Activated CD8-positive, alpha-beta memory T cell treated with anti-CD3 and anti-CD28 coated beads for 48 hours (primary cell): ENCODE measurements at regions not wholly inside any gene's neighbourhood (a gene's known extent, or its start where the extent isn't known, plus 50 kb on each side); places are given as distances from the start of the nearest gene placed in this dataset.
"Not testable (repeated sequence)": the region's sequence is repeated elsewhere in the genome, so short reads cannot be mapped to it uniquely, and the experiment has no call there.

Source experiments
- DNase-seq, 3 experiments: peaks; one replicate each; pipeline ENCODE4 v3.0.0-alpha.2; 2020; ENCODE audit warnings: low read depth in 2 of 3, low spot score in 2 of 3

DNA sequence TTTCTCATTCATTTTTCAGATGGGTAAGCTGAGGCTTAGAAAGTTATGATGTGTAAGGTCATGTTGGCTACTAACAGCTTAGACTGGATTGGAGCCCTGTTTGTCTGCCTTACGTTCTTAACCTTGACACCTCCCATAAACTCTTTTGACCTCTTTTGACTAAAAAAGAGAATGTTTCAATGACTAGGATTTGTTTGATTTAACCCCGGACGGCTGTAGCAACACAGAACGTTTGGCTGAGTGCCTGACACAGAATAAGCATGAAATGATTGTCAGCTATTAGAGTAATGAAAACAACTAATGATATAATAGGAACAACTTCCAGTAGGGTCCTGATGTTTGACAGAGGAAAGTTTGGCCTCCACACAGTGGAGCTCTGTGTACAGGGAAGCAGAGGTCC lies 83.3 kb upstream of the PDZD8 start:
- DNase-seq, result no peak

DNA sequence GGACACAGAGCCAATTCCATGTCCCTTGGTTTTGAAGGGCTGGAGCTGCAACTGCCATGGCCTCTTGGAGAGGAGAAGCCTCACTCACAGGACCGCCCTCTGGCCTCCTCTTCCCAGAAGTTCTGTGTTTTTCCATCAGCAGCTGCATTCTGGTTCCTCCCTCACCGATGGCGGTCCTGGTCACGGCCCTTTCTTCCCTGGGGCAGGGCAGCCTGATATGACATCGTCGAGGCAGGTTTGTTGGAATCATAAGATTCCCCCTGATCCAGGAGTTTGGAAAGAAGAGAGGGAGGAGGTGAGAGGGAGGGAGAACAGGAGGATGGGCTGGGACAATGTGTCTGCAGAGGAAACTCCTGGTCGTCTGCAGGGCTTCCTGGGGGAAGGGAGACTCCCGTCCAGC lies 82.7 kb upstream of the PDZD8 start:
- DNase-seq, result no peak

DNA sequence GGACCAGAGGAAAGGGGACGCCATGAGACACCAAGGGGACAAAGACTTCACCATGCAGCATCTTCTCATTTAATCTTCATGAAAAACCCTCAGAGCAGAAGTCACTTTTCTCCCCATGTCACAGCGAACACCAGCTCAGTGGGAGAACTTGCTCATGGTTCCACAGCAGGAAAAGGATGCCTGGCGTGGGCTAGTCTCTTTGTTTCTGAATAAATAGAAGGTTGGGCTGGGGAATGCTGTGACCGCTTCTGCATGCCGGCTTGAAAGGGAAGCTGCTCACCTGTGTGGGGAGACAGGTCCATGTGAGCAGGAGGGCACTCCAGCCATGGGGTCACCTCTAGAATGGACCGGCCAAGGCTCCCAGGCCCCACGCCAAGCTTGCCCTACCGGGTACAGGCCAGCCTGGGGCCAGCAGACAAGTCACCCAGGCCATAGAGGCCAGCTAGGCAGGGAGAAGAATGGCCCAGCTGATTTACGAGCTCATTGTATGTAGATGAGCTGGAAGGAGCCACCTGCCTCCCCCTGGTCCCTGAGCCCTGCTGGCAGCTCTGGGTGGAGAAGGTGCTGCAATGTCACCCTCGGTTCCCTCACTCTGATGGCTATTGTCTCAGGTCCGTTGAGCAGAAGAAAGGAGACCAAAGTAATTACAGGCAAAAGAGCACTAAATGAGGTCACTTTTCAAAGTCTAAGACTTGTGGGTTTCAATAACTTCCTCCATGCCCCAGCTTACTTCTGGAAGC lies 82.0 kb upstream of the PDZD8 start:
- no peak for DNase-seq

DNA sequence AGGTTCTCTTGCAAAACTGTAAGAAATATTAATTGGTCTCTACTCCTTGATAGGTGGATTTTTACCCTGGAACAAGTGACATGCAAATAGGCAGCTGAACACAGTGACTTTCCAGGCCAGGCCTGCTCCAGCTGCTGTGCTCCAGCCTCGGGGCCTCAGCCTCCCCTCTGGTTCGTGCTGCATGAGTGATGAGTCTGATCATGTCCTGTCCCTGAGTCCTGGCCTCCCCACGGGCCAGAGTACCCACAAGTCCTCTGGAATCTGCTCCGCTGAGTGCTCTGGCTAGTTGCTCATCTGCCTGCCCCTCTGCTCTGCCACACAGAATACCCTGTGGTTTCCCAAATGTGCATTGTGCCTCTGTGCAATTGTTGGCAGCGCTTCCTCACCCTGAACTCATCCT lies 80.1 kb upstream of the PDZD8 start:
- DNase-seq, result no peak

DNA sequence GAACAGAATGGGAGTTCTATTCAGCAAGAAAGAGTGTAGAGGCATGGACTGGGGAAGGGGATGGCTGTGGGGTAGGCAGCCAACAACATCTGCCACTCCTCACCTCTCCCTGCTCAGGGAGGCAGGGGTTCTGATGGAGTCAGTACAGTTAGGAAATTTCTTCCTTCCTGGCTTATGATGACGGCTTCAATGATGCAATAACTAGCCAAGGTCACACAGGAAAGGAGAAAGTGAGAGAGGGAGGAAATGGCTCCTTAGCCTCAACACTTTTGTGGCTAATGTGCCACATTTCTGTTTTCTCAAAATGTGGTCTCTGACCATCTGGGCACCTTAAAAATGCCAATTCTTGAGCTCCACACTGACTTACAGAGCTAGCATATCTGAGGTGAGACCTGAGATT lies 79.3 kb upstream of the PDZD8 start:
- DNase-seq, result no peak

DNA sequence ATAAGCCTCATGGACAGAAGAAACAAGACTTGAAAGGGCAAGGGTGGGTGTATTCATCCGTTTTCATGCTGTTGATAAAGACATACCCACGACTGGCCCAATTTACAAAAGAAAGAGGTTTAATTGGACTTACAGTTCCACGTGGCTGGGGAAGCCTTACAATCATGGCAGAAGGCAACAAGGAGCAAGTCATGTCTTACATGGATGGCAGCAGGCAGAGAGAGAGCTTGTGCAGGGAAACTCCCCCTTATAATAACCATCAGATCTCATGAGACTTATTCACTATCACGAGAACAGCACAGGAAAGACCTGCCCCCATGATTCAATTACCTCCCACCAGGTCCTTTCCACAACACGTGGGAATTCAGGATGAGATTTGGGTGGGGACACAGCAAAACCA lies 78.2 kb upstream of the PDZD8 start:
- not testable (repeated sequence) for DNase-seq

DNA sequence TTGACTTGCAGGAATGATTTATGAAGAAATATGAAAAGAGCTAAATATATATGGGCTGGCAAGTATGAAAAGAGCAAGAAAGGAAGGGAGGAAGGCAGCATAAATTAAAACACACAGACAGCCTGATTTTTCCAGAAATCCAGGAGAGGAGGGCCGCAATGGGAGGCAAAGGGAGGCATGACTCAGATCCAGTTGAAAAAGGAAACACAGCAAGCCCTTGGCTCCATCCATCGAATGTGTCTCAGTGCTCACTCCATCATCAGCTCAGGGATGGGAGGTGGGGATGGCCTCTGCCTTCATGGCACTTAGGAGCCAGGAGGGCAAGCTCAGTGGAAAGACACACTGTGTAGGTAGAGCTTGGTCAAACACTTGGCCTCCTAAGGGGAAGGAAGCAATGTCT lies 75.7 kb upstream of the PDZD8 start:
- DNase-seq, result no peak

DNA sequence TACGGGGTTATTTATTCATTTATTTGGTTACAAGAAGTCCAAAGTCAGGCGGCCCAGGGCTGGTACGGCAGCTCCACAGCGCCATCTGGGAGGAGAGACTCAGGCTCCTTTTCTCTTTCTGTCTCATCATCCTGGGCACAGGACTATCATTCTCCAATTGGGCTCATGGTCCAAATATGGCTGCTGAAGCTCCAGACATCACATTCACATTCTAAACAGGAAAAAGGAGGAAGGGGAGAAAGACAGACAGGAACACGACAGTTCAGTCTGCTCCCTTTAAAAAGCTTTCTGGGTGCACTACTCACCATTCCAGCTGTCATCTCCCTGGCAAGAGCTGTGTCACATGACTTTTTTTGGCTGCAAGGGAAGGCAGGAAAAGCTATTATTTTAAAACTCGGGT lies 74.4 kb upstream of the PDZD8 start:
- DNase-seq, result no peak

DNA sequence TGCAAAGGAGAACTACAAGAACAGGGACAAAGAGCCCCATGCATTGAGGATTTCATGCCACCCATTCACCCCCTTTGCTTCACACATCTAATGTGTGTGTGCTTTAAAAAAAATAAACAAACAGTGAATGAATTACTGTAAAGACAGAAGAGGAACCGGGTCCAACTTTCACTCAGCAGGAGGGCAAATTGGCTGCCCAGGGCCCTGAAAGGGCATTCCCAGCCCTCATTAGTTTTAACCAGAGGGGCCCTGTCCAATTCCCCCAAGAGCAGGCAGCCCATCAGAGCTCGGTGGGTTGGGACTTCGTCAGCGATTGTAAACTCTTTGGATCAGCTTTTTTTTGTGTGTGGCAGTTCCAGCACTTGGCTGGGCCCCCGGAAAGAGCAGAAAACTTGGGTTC lies 73.6 kb upstream of the PDZD8 start:
- DNase-seq, result no peak

DNA sequence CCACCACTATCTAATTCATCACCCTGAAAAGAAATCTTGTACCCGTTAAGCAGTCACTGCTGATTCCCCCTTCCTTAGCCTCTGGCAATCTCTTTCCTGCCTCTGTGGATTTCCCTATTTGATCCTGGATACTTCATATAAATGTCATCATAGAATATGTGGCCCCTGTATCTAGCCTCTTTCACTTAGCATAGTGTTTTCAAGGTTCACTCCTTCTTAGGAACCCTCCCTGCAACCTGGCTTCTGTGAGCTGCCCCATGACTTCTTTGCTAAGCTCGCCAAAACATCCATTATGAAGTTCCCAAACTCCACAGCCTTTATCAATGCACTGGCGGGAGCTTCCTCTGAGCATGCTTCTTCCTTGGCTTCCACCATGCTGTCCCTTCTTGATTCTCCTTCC lies 70.8 kb upstream of the PDZD8 start:
- no peak for DNase-seq

DNA sequence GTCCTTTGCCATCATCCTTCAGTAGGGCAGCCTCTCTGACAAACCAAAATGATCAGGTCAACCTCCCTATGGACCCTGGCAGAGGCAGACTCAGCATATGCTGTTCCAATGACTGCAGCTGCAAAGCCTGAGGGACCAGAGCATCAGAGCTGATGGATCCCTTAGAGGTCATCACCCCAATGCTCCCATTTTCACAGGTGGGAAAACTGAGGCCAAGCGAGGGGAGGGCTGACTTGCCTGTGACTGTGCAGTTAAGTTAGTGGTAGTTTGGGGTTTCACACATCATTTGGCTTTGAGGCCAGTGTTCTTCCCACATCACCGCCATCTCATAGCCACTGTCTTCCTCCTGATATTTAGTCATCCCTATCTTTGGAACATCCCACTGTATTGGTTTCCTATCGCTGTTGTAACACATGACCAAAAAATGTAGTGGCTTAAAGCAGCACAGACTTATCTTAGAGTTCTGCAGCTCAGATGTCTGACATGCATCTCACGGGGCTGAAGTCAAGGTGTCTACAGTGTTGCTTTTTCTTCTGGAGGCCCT lies 69.3 kb upstream of the PDZD8 start:
- no peak for DNase-seq

DNA sequence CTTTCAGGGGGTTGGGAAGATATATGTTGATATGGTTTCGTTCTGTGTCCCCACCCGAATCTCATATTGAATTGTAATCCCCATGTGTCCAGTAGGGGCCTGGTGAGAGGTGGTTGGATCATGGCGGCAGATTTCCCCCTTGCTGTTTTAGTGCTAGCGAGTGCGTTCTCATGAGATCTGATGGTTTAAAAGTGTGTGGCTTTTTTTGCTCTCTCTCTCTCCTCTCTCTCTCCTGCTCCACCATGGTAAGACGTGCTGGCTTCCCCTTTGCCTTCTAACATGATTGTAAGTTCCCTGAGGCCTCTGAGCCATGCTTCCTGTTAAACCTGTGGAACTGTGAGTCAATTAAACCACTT lies 68.4 kb upstream of the PDZD8 start:
- DNase-seq, result no peak

DNA sequence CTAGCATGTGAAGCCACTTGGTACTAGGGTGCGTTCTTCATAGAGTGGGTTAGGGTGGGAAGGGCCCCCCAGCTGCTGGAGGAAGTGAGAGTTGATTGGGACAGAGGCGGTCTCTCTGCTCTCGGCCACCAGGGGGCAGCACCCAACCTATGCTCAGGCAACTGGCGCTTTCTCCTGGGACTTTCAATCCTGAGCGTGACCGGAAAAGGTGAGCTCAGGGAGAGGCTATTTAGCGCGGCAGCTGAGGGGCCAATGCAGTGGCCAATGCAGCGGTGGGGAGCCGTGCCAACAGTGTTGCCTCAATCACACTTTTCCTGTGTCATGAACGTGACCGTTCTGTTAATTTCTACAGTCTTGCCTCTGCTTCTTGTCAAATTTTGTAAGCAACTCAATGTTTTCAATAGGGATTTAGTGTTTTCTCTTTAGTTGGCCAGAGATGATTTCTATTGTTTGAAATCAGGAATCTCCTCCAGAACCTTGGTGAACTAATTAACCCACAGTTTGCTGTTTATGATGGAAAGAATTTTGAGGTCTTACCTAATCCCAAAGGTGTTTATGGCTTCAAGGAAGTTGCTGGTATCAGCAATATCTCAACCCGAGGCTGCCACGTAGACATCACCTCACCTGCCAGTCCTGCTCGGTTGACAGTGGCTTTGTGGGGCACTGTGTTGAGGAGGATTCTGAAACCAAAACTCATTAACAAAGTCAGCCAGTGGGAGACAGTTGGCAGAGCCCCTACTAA lies 67.9 kb upstream of the PDZD8 start:
- DNase-seq, result peak; percentile 13 to 39 (median 15)

DNA sequence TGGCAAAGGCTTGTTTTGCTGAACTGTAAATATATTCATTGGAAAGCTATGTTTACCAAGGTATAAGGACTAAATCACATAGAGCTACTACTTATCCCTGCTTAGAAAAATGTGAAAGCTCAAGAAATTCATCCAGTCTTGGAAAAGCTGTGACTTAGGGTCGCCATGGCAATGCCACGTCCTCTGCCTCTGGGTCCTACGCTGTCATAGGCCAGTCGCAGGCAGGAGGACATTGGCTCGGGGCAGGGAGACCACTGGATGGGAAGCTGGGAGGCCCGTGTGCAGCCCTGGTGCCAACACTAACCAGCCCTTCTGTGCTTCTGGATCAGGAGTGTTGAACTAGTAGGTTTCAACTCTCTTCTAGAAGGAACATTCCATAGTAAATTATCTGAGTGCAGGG lies 67.3 kb upstream of the PDZD8 start:
- DNase-seq, result no peak

DNA sequence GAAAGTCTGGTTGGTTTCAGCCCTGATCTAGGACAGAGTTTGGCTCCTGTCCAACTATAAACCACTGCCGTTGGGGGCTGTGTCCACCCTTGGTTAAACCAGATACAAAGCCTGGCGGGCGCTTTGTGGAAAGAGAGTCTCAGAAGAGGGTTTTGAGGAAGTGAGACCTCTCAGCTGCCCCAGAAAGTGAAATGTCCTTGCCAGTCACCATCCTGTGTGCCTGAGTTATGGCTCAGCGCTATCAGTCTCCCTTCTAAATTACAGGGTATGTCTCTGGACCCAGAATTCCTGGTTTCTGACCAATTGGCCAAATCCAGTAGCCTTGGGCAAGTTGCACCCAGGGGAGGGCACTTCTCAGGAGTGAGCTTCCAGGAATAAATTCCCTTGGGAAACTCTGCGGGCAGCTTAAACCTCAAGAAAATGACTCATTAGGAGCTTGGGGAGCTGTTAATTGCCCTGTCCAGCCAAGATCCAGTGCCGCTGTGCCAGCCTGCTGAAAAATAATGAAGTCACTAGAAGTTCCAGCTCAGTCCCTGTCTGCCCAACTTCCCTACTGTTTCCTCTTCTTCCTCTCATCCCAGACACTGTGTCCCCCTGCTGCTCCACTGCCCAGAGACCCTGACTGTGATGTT lies 66.7 kb upstream of the PDZD8 start:
- no peak for DNase-seq

DNA sequence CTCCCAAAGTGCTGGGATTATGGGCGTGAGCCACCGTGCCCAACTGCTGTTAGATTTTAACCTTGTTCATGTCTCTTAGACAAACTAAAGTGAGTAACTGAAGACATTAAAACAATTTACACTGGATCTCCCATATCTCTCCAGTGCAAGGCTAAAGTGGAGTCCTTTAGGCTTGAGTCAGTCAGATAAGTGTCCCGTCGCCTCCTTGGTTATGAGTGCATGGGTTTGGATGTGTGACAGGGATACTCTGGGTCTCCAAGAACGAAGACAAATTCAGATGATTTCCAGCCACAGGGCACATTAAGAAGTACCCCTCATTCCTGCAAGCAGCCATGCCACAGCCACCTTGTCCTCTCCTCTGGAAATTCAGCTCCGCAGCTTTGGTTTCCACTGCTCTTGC lies 66.1 kb upstream of the PDZD8 start:
- no peak for DNase-seq

DNA sequence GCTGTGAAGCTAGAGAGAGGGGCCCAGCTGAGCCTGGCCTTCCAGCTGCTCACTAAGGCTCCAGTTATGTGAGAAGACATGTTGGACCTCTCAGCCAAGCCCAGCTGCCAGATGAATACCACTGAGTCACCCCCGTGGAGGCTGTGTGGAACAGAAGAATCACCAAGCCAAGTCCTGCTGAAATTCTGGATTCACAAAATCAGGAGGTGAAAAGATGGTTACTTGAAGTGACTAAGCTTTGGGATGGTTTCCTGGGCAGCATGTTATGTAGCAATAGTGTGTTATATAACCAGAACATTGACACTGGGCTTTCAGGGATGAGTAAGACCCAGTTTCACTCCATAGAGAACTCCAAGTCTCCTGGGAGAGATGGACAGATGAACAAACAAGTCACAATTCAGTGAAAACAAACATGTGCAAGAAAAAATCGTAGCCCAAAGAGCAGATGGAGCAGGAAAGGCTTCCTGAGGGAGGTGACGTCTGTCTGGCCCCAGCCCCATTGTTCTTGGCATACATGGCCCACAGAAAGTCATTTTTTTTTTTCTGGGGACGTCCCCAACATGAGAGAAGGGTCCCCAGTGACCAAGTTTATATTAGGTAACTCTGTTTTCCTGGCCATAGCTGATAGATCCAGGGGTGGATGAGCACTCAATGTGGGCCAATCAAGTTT lies 64.1 kb upstream of the PDZD8 start:
- DNase-seq, result no peak

DNA sequence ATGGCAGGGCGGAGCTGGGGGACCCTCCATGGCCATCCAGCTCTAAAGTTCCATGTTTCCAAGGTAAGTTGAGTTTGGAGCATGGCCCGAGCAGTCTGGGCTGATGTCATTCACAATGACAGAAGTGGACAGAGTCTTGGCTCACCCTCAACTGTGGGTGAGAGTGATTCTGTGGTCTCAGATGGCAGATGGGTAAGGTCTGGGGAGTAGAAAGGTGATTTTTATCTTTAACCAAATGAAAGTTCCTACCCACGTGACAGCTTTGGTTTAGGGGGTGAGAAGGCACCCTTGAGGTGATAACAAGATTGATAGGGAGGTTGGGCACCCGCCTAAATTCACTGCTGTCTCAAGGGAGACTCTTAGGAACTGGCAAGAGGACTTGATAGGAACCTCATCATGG lies 57.6 kb upstream of the PDZD8 start:
- DNase-seq, result no peak

DNA sequence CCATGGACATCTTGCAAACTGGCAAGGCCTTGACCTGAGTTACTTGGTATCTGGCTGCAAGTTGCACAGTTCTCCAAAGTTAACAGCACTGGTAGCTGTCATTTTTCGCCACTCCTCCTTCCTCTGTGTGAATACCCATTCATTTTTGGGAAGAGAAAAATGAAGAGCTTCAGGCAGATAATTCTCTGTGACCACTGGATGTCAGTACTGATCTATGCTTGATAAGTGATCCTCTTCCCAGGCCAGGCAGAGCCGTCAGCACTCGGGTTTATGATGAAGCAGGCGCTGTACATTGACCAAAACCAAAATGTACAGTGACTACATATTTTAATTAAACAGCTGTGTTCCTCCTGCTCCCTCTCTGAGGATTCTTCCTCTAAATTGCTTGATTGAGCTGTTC lies 55.9 kb upstream of the PDZD8 start:
- DNase-seq, result no peak

DNA sequence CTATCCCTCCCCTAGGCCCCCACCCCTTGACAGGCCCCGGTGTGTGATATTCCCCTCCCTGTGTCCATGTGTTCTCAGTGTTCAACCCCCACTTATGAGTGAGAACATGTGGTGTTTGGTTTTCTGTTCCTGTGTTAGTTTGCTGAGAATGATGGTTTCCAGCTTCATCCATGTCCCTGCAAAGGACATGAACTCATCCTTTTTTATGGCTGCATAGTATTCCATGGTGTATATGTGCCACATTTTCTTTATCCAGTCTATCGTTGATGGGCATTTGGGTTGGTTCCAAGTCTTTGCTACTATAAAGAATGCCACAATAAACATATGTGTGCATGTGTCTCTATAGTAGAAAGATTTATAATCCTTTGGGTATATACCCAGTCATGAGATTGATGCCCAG lies 55.3 kb upstream of the PDZD8 start:
- not testable (repeated sequence) for DNase-seq

DNA sequence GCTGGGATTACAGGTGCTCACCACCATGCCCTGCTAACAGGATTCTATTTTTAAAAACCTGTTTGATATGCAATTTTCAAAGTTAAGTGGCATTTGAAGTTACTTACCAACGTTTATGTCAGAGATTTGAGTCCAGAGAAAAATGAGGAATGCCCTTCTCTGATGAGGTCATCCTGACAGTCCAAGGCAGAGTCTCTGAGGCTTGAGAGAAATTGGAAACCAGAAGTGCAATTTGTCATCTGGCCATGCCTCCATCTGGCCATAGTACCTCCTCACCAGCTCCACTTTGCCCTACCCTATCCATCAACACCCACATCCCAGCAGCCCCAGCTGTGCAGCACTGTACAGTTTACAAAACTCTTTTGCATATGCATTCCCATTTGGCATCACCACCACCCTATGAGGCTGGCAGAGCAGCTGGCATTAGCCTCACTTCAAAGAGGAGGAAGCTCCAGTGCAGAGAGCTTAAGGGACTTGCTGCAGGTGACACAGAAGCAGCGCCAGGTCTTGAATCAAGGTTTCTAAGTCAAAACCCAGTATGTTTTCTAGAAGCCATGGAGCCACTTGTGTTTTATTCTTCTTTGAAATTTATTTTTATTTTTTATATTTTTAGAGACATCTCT lies 54.5 kb upstream of the PDZD8 start:
- no peak for DNase-seq
